CD4-positive, alpha-beta T cell (primary cell): ENCODE measurements at regions not wholly inside any gene's neighbourhood (a gene's known extent, or its start where the extent isn't known, plus 50 kb on each side); places are given as distances from the start of the nearest gene placed in this dataset.
A peak's percentile ranks its signal among the peaks of the same experiment; 100 is the strongest.

Experiments used
- ATAC-seq: fragments of 200-7000 bp; cut with Tn5 transposase; one replicate; pipeline ENCODE4 v1.10.0; 2022; ENCODE audit warnings: mild to moderate bottlenecking; ENCODE audit not compliant: poor library complexity
- CTCF ChIA-PET: fragments of 350-600 bp; sonication (Branson Sonifier 250); formaldehyde crosslinking; loops from one replicate; lab custom pipeline; 2021; ENCODE audit warnings: antibody characterized with exemption, inconsistent platforms; lab: Charles Lee
- POLR2A ChIA-PET: fragments of 350-600 bp; sonication (Branson Sonifier 250); formaldehyde crosslinking; loops from one replicate; lab custom pipeline; 2021; ENCODE audit warnings: antibody characterized with exemption, inconsistent platforms; lab: Charles Lee
- DNase-seq, 14 experiments: peaks; one replicate each; pipeline ENCODE4 v3.0.0-alpha.2; 2013 to 2020; ENCODE audit warnings: mixed read lengths in 2 of 14
- H3K27ac ChIP-seq, 2 donors: one replicate each; pipeline versions ENCODE4 v1.5.1 to v1.7.0; 2013; ENCODE audit warnings: low read length in 2 of 2, low read depth in 1 of 2, mild to moderate bottlenecking in 1 of 2
- H3K27me3 ChIP-seq, 2 experiments: 1 replicate in 1 of 2; 2 replicates in 1 of 2; pipeline versions ENCODE4 v1.6.1 to v1.7.0; 2013; ENCODE audit warnings: low read length in 2 of 2, control low read depth in 1 of 2, mild to moderate bottlenecking in 1 of 2, moderate library complexity in 1 of 2; ENCODE audit not compliant: insufficient read depth in 2 of 2, control insufficient read depth in 1 of 2
- H3K36me3 ChIP-seq: one replicate; pipeline ENCODE4 v1.6.1; 2013; ENCODE audit warnings: low read length, control low read depth; ENCODE audit not compliant: insufficient read depth
- H3K4me1 ChIP-seq: one replicate; pipeline ENCODE4 v1.6.1; 2013; ENCODE audit warnings: low read length, control low read depth; ENCODE audit not compliant: insufficient read depth
- H3K4me3 ChIP-seq: one replicate; pipeline ENCODE4 v1.5.1; 2013; ENCODE audit warnings: mild to moderate bottlenecking, low read length, moderate library complexity
- H3K9me3 ChIP-seq, 2 experiments: 1 replicate in 1 of 2; 2 replicates in 1 of 2; pipeline versions ENCODE4 v1.6.1 to v1.7.0; 2013; ENCODE audit warnings: low read length in 2 of 2, mild to moderate bottlenecking in 2 of 2, control low read depth in 1 of 2, moderate library complexity in 1 of 2; ENCODE audit not compliant: control insufficient read depth in 1 of 2, insufficient read depth in 1 of 2
- H3K27ac Mint-ChIP-seq: one replicate; pipeline ENCODE4 v1.8.0; 2020; ENCODE audit warnings: mixed read lengths
- H3K27me3 Mint-ChIP-seq: one replicate; pipeline ENCODE4 v1.8.0; 2021; ENCODE audit warnings: mixed read lengths
- H3K36me3 Mint-ChIP-seq: one replicate; pipeline ENCODE4 v1.8.0; 2021; ENCODE audit warnings: low read depth, mixed read lengths
- H3K4me1 Mint-ChIP-seq: one replicate; pipeline ENCODE4 v1.8.0; 2021; ENCODE audit warnings: low read depth, mixed read lengths
- H3K4me3 Mint-ChIP-seq: one replicate; pipeline ENCODE4 v1.8.0; 2020; ENCODE audit warnings: mild to moderate bottlenecking, mixed read lengths
- H3K9me3 Mint-ChIP-seq: one replicate; pipeline ENCODE4 v1.8.0; 2020; ENCODE audit warnings: mixed read lengths
- CTCF ChIP-seq: fragments of 200-600 bp; IDR thresholded peaks from one replicate; pipeline ENCODE4 v1.8.0; 2022; ENCODE audit warnings: antibody characterized with exemption, mild to moderate bottlenecking
- intact Hi-C, 2 experiments: fragments of 100-400 bp; cut with DNase I in 1 of 2; cut with micrococcal nuclease in 1 of 2; formaldehyde crosslinking; loops; one replicate each; pipeline versions ENCODE4 v1.15.1 to v1.9.0; 2023 to 2025; cut with DNase I, micrococcal nuclease

GRCh38 chr1:59146056-59146455 lies 150.8 kb upstream of the FGGY start:
- no peaks in the 10 kb centered on the region for H3K36me3 ChIP-seq
- Mint-ChIP-seq H3K27ac (no peak overlapping the region), H3K9me3 (no peaks in the 10 kb centered on the region), H3K27me3 (peaks cover 13% of the 10 kb centered on the region), H3K4me3 (peak overlapping the region; percentile 77), H3K36me3 (no peaks in the 10 kb centered on the region), H3K4me1 (peaks cover 12% of the 10 kb centered on the region)
- H3K27me3 ChIP-seq: no peaks in the 10 kb centered on the region
- H3K4me1 ChIP-seq: peaks cover 14% of the 10 kb centered on the region
- H3K9me3 ChIP-seq: no peaks in the 10 kb centered on the region
- CTCF ChIA-PET: interaction anchor here (0.7 kb wide), 2 partner anchors 12 to 516 kb away, joined by 3 to 4 read pairs; no protein-coding TSS in a partner anchor
- POLR2A ChIA-PET: no interaction called here
- ATAC-seq (no peak), DNase-seq (peak in 1 of 14 experiments; percentile 4)
- no peak overlapping the region for H3K27ac ChIP-seq
- H3K4me3 ChIP-seq: peak overlapping the region; percentile 62
- no peak for TF ChIP-seq CTCF
- intact Hi-C loops: no loop called here

GRCh38 chr1:59146651-59147358 lies 150.1 kb upstream of the FGGY start:
- CTCF ChIA-PET: interaction anchor here (0.7 kb wide), 2 partner anchors 13 to 515 kb away, joined by 3 to 4 read pairs; no protein-coding TSS in a partner anchor
- peak overlapping the region; percentile 77 for H3K4me3 Mint-ChIP-seq
- H3K27me3 Mint-ChIP-seq: peaks cover 13% of the 10 kb centered on the region
- Histone ChIP-seq H3K27me3 (no peaks in the 10 kb centered on the region), H3K9me3 (no peaks in the 10 kb centered on the region), H3K36me3 (no peaks in the 10 kb centered on the region), H3K27ac (no peak overlapping the region), H3K4me1 (peaks cover 14% of the 10 kb centered on the region), H3K4me3 (peak overlapping the region; percentile 62)
- no peaks in the 10 kb centered on the region for H3K36me3 Mint-ChIP-seq
- no peak overlapping the region for H3K27ac Mint-ChIP-seq
- peak; percentile 48 for ATAC-seq
- peaks cover 12% of the 10 kb centered on the region for H3K4me1 Mint-ChIP-seq
- no peak for TF ChIP-seq CTCF
- peak; percentile 7 to 72 (median 24) for DNase-seq
- H3K9me3 Mint-ChIP-seq: no peaks in the 10 kb centered on the region
- POLR2A ChIA-PET: no interaction called here
- intact Hi-C loops: no loop called here

GRCh38 chr1:59149435-59149834 lies 147.5 kb upstream of the FGGY start:
- Mint-ChIP-seq H3K27ac (no peak overlapping the region), H3K4me1 (peaks cover 12% of the 10 kb centered on the region), H3K36me3 (no peaks in the 10 kb centered on the region), H3K9me3 (no peaks in the 10 kb centered on the region), H3K4me3 (no peak overlapping the region), H3K27me3 (peaks cover 10% of the 10 kb centered on the region)
- no peak for ATAC-seq
- no peak for DNase-seq
- no peaks in the 10 kb centered on the region for H3K9me3 ChIP-seq
- intact Hi-C loops: no loop called here
- no peaks in the 10 kb centered on the region for H3K36me3 ChIP-seq
- ChIA-PET CTCF (no interaction called here), POLR2A (interaction anchor here (0.6 kb wide), 1 partner anchor 196 kb away, joined by 3 read pairs; no protein-coding TSS in a partner anchor)
- no peak overlapping the region for H3K27ac ChIP-seq
- H3K4me1 ChIP-seq: peaks cover 14% of the 10 kb centered on the region
- no peak for TF ChIP-seq CTCF
- H3K27me3 ChIP-seq: no peaks in the 10 kb centered on the region
- no peak overlapping the region for H3K4me3 ChIP-seq
